Vagina (tissue), 2 donors: ENCODE measurements at regions not wholly inside any gene's neighbourhood (a gene's known extent, or its start where the extent isn't known, plus 50 kb on each side); places are given as distances from the start of the nearest gene placed in this dataset.

Experiments used
- CTCF ChIP-seq, 3 experiments: fragments of 450-650 bp in 2 of 3; fragments of 200-600 bp in 1 of 3; sonication (generic) in 1 of 3; IDR thresholded peaks; one replicate each; pipeline ENCODE4 v1.5.1; 2017 to 2019; ENCODE audit warnings: antibody characterized with exemption in 3 of 3, mild to moderate bottlenecking in 2 of 3, moderate library complexity in 2 of 3
- POLR2AphosphoS5 ChIP-seq, 2 donors: sonication (generic); formaldehyde crosslinking; IDR thresholded peaks; one replicate each; pipeline ENCODE4 v1.9.0; 2017; ENCODE audit warnings: antibody characterized with exemption in 2 of 2, mild to moderate bottlenecking in 2 of 2, low read depth in 1 of 2; ENCODE audit not compliant: insufficient read depth in 1 of 2

GRCh38 chr12:98198261-98198982, 317.0 kb upstream of the TMPO start:
- TF ChIP-seq CTCF (IDR thresholded peaks at IDR 0.05) (no peak), POLR2AphosphoS5 (IDR thresholded peaks at IDR 0.05; ENCODE audit: insufficient read depth in 1 of 2, low read depth in 1 of 2) (no peak)
